GM23338 (cell line): ENCODE measurements at regions not wholly inside any gene's neighbourhood (a gene's known extent, or its start where the extent isn't known, plus 50 kb on each side); places are given as distances from the start of the nearest gene placed in this dataset.

Experiments used
- ATAC-seq: fragments of 200-7000 bp; cut with Tn5 transposase; 3 replicates; pipeline ENCODE4 v1.9.1; 2020
- DNase-seq: peaks from one replicate; pipeline ENCODE4 v3.0.0-alpha.2; 2015; ENCODE audit warnings: low spot score
- H2AFZ ChIP-seq: fragments of 200-600 bp; sonication (generic); 2 replicates; pipeline ENCODE4 v1.8.0; 2016; ENCODE audit warnings: antibody characterized with exemption, mild to moderate bottlenecking, moderate library complexity
- H3F3A ChIP-seq: fragments of 200-600 bp; sonication (generic); replicated peaks from 2 replicates; pipeline ENCODE4 v1.8.0; 2017; ENCODE audit warnings: antibody characterized with exemption, mixed run types, low read depth
- H3K27ac ChIP-seq: fragments of 200-600 bp; sonication (generic); 2 replicates; pipeline ENCODE4 v1.6.1; 2016; ENCODE audit warnings: low read depth
- H3K27me3 ChIP-seq: fragments of 200-600 bp; sonication (generic); 2 replicates; pipeline ENCODE4 v1.8.0; 2016; ENCODE audit warnings: mild to moderate bottlenecking, mixed run types, moderate library complexity; ENCODE audit not compliant: insufficient read depth
- H3K36me3 ChIP-seq: fragments of 200-600 bp; sonication (generic); 2 replicates; pipeline ENCODE4 v1.8.0; 2016; ENCODE audit warnings: mild to moderate bottlenecking; ENCODE audit not compliant: insufficient read depth
- H3K4me1 ChIP-seq: fragments of 200-600 bp; sonication (generic); 2 replicates; pipeline ENCODE4 v1.8.0; 2016; ENCODE audit warnings: mild to moderate bottlenecking, moderate library complexity; ENCODE audit not compliant: insufficient read depth
- H3K4me2 ChIP-seq: fragments of 200-600 bp; sonication (generic); 2 replicates; pipeline ENCODE4 v1.7.1; 2017; ENCODE audit warnings: mixed run types
- H3K4me3 ChIP-seq: fragments of 200-600 bp; sonication (generic); 2 replicates; pipeline ENCODE4 v1.6.1; 2016; ENCODE audit warnings: mixed run types
- H3K79me2 ChIP-seq: fragments of 200-600 bp; sonication (generic); replicated peaks from 2 replicates; pipeline ENCODE4 v1.8.0; 2017; ENCODE audit warnings: mild to moderate bottlenecking; ENCODE audit not compliant: insufficient read depth
- H3K9me2 ChIP-seq: fragments of 200-600 bp; sonication (generic); 2 replicates; pipeline ENCODE4 v1.8.0; 2017; ENCODE audit not compliant: insufficient read depth
- H4K20me1 ChIP-seq: fragments of 200-600 bp; sonication (generic); replicated peaks from 2 replicates; pipeline ENCODE4 v1.8.0; 2017; ENCODE audit warnings: mild to moderate bottlenecking; ENCODE audit not compliant: insufficient read depth
- H3K27ac Mint-ChIP-seq: 2 replicates; pipeline ENCODE4 v1.8.0; 2020; ENCODE audit warnings: inconsistent platforms, mild to moderate bottlenecking, moderate library complexity, mixed read lengths
- H3K27me3 Mint-ChIP-seq: 3 replicates; pipeline ENCODE4 v1.8.0; 2022; ENCODE audit warnings: low read depth, mild to moderate bottlenecking, moderate library complexity, mixed read lengths, inconsistent platforms; ENCODE audit not compliant: insufficient read depth, poor library complexity
- H3K36me3 Mint-ChIP-seq: 3 replicates; pipeline ENCODE4 v1.8.0; 2021; ENCODE audit warnings: low read depth, mild to moderate bottlenecking, inconsistent platforms, moderate library complexity, mixed read lengths
- H3K4me1 Mint-ChIP-seq: 3 replicates; pipeline ENCODE4 v1.8.0; 2020; ENCODE audit warnings: mild to moderate bottlenecking, inconsistent platforms, mixed read lengths
- H3K4me3 Mint-ChIP-seq: 3 replicates; pipeline ENCODE4 v1.8.0; 2021; ENCODE audit warnings: moderate library complexity, mild to moderate bottlenecking, inconsistent platforms, mixed read lengths
- H3K9me3 Mint-ChIP-seq: 3 replicates; pipeline ENCODE4 v1.8.0; 2020; ENCODE audit warnings: moderate library complexity, mild to moderate bottlenecking, inconsistent platforms, mixed read lengths
- CTCF ChIP-seq, 2 experiments: fragments of 200-600 bp in 1 of 2; sonication (generic) in 1 of 2; conservative IDR thresholded peaks; 2 replicates each; pipeline versions ENCODE4 v1.5.1 to v1.6.1; 2016 to 2017; ENCODE audit warnings: antibody characterized with exemption in 2 of 2, low read depth in 2 of 2, mild to moderate bottlenecking in 2 of 2, moderate library complexity in 1 of 2
- ETS1 ChIP-seq: IDR thresholded peaks from 2 replicates; pipeline ENCODE4 v1.6.1; 2016; ENCODE audit warnings: antibody characterized with exemption
- EZH2 ChIP-seq: fragments of 200-600 bp; sonication (generic); IDR thresholded peaks from one replicate; pipeline ENCODE4 v1.8.0; 2017; ENCODE audit warnings: antibody characterized with exemption, mild to moderate bottlenecking, low read depth; ENCODE audit not compliant: unreplicated experiment
- EZH2phosphoT487 ChIP-seq: fragments of 200-600 bp; sonication (generic); IDR thresholded peaks from one replicate; pipeline ENCODE4 v1.8.1; 2018; ENCODE audit warnings: antibody characterized with exemption; ENCODE audit not compliant: unreplicated experiment
- JUNB ChIP-seq: IDR thresholded peaks from one replicate; pipeline ENCODE4 v1.6.1; 2016; ENCODE audit warnings: antibody characterized with exemption; ENCODE audit not compliant: unreplicated experiment
- NANOG ChIP-seq: IDR thresholded peaks from 2 replicates; pipeline ENCODE4 v1.6.1; 2016; ENCODE audit warnings: antibody characterized with exemption, borderline replicate concordance
- POLR2AphosphoS5 ChIP-seq: IDR thresholded peaks from 2 replicates; pipeline ENCODE4 v1.6.1; 2016; ENCODE audit warnings: antibody characterized with exemption, low read depth
- STAT1 ChIP-seq: IDR thresholded peaks from one replicate; pipeline ENCODE4 v1.6.1; 2016; ENCODE audit warnings: antibody characterized with exemption; ENCODE audit not compliant: unreplicated experiment
- ZNF114 ChIP-seq: fragments of 250-450 bp; sonication (Bioruptor Pico); IDR thresholded peaks from 2 replicates; pipeline ENCODE4 v1.5.0; 2020; ENCODE audit warnings: mild to moderate bottlenecking, moderate library complexity
- ZNF331 ChIP-seq: fragments of 250-450 bp; sonication (Bioruptor Pico); IDR thresholded peaks from 2 replicates; pipeline ENCODE4 v1.5.0; 2020; ENCODE audit warnings: low read depth, mild to moderate bottlenecking, moderate library complexity
- ZNF462 ChIP-seq: fragments of 250-450 bp; sonication (Bioruptor Pico); IDR thresholded peaks from 2 replicates; pipeline ENCODE4 v1.5.0; 2020; ENCODE audit warnings: mild to moderate bottlenecking, moderate library complexity

GRCh38 chr14:36057452-36058116 lies 118.9 kb downstream of the PTCSC3 start:
- DNase-seq: no peak
- Histone ChIP-seq H4K20me1 (no peaks in the 10 kb centered on the region), H3K27ac (no peak overlapping the region), H3K4me1 (no peaks in the 10 kb centered on the region), H3K4me2 (no peak overlapping the region), H3K79me2 (no peaks in the 10 kb centered on the region), H3K4me3 (no peak overlapping the region), H3K27me3 (no peaks in the 10 kb centered on the region), H3F3A (no peaks in the 10 kb centered on the region), H3K9me2 (no peaks in the 10 kb centered on the region), H3K36me3 (no peaks in the 10 kb centered on the region), H2AFZ (no peak overlapping the region; the same call in 1 of the 2 replicates)
- Mint-ChIP-seq H3K4me1 (peaks cover 5% of the 10 kb centered on the region; the same call in 2 of the 3 replicates), H3K9me3 (no peaks in the 10 kb centered on the region), H3K36me3 (no peaks in the 10 kb centered on the region), H3K4me3 (no peak overlapping the region), H3K27ac (no peak overlapping the region), H3K27me3 (no peaks in the 10 kb centered on the region)
- no peak for TF ChIP-seq ETS1
- TF ChIP-seq ZNF331: no peak
- TF ChIP-seq POLR2AphosphoS5: no peak
- no peak for TF ChIP-seq STAT1
- no peak for TF ChIP-seq EZH2phosphoT487
- TF ChIP-seq CTCF (conservative IDR thresholded peaks at IDR 0.05; ENCODE audit: low read depth in 2 of 2): no peak
- TF ChIP-seq NANOG: no peak
- TF ChIP-seq EZH2: no peak
- TF ChIP-seq ZNF114 (CRISPR knock-in tag): no peak
- TF ChIP-seq JUNB: no peak
- no peak for ATAC-seq

GRCh38 chr14:36056845-36057244 lies 119.7 kb downstream of the PTCSC3 start:
- no peaks in the 10 kb centered on the region for H3K79me2 ChIP-seq
- H3K9me3 Mint-ChIP-seq: no peaks in the 10 kb centered on the region
- no peak overlapping the region for H3K4me2 ChIP-seq
- ATAC-seq (no peak), DNase-seq (no peak)
- H3K36me3 Mint-ChIP-seq: no peaks in the 10 kb centered on the region
- H3K4me3 ChIP-seq: no peak overlapping the region
- no peak overlapping the region for H3K27ac ChIP-seq
- no peaks in the 10 kb centered on the region for H3K27me3 ChIP-seq
- H4K20me1 ChIP-seq: no peaks in the 10 kb centered on the region
- no peaks in the 10 kb centered on the region for H3K27me3 Mint-ChIP-seq
- no peaks in the 10 kb centered on the region for H3K4me1 ChIP-seq
- no peaks in the 10 kb centered on the region for H3K36me3 ChIP-seq
- H3K27ac Mint-ChIP-seq: no peak overlapping the region
- H2AFZ ChIP-seq: peak overlapping the region; percentile 60; the same call in 1 of the 2 replicates
- H3K4me3 Mint-ChIP-seq: no peak overlapping the region
- peaks cover 5% of the 10 kb centered on the region; the same call in 2 of the 3 replicates for H3K4me1 Mint-ChIP-seq
- no peaks in the 10 kb centered on the region for H3K9me2 ChIP-seq
- no peaks in the 10 kb centered on the region for H3F3A ChIP-seq
- no peak for TF ChIP-seq NANOG
- no peak for TF ChIP-seq ZNF462
- TF ChIP-seq ETS1: no peak
- TF ChIP-seq JUNB: no peak
- TF ChIP-seq EZH2phosphoT487: no peak
- no peak for TF ChIP-seq ZNF331
- TF ChIP-seq POLR2AphosphoS5: no peak
